ENCODE measurements at regions not wholly inside any gene's neighbourhood (a gene's known extent, or its start where the extent isn't known, plus 50 kb on each side); places are given as distances from the start of the nearest gene placed in this dataset.

DNA sequence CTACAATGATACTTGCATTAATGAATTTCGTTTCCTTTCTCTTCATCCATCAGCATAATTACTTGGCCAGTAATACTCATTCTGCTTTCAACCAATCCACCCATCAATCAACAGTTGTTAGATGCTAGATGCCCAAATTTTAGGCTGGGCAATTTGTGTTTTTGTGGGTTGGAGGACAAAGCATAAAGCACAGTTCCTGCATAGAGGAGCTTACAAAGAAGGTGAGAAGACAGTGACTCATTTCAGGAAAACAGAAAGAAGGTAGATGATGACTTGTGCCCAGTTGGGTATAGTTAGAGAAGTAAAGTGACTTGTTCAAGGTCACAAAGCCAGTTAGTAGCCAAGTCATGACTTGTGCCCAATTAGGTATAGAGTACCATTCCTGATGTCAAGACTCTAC lies 1186.8 kb upstream of the CELF4 start:
- TF ChIP-seq EZH2phosphoT487 (IDR thresholded peaks at IDR 0.05; ENCODE audit: borderline replicate concordance, low read length), result no peak
- TF ChIP-seq, protein P1, sequence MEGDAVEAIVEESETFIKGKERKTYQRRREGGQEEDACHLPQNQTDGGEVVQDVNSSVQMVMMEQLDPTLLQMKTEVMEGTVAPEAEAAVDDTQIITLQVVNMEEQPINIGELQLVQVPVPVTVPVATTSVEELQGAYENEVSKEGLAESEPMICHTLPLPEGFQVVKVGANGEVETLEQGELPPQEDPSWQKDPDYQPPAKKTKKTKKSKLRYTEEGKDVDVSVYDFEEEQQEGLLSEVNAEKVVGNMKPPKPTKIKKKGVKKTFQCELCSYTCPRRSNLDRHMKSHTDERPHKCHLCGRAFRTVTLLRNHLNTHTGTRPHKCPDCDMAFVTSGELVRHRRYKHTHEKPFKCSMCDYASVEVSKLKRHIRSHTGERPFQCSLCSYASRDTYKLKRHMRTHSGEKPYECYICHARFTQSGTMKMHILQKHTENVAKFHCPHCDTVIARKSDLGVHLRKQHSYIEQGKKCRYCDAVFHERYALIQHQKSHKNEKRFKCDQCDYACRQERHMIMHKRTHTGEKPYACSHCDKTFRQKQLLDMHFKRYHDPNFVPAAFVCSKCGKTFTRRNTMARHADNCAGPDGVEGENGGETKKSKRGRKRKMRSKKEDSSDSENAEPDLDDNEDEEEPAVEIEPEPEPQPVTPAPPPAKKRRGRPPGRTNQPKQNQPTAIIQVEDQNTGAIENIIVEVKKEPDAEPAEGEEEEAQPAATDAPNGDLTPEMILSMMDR (IDR thresholded peaks at IDR 0.05; ENCODE audit: low read depth, low read length, poor library complexity, severe bottlenecking), result no peak

All from DOHH2 (cell line).